CD4-positive, alpha-beta T cell treated with Interleukin-21 for 1 hour (primary cell): ENCODE measurements at regions not wholly inside any gene's neighbourhood (a gene's known extent, or its start where the extent isn't known, plus 50 kb on each side); places are given as distances from the start of the nearest gene placed in this dataset.
A peak's percentile ranks its signal among the peaks of the same experiment; 100 is the strongest.

Experiments used
- DNase-seq: peaks from one replicate; pipeline ENCODE4 v3.0.0-alpha.2; 2020

- DNase-seq = no peak
Observed at GRCh38 chr4:16365036-16365569, 138.8 kb upstream of the TAPT1 start.

- no peak for DNase-seq
Observed at GRCh38 chr4:16360694-16361262, 134.5 kb upstream of the TAPT1 start.

GRCh38 chr4:16353165-16353564 is 126.9 kb upstream of the TAPT1 start:
- DNase-seq = no peak

GRCh38 chr4:16351161-16351560 is 124.9 kb upstream of the TAPT1 start:
- DNase-seq = no peak

GRCh38 chr4:16344853-16345252 is 118.6 kb upstream of the TAPT1 start:
- DNase-seq = no peak

- no peak for DNase-seq
Observed at GRCh38 chr4:16337936-16338335, 111.7 kb upstream of the TAPT1 start.

GRCh38 chr4:16334601-16335000 is 108.3 kb upstream of the TAPT1 start:
- DNase-seq = no peak

GRCh38 chr4:16329797-16330134 is 103.5 kb upstream of the TAPT1 start:
- DNase-seq = no peak

- no peak for DNase-seq
Observed at GRCh38 chr4:16329125-16329796, 103.0 kb upstream of the TAPT1 start.

- DNase-seq = no peak
Observed at GRCh38 chr4:16322183-16322582, 95.9 kb upstream of the TAPT1 start.

GRCh38 chr4:16315456-16315855 is 89.2 kb upstream of the TAPT1 start:
- no peak for DNase-seq

GRCh38 chr4:16310606-16311005 is 84.3 kb upstream of the TAPT1 start:
- DNase-seq = no peak

- no peak for DNase-seq
Observed at GRCh38 chr4:16302648-16303047, 76.4 kb upstream of the TAPT1 start.

- no peak for DNase-seq
Observed at GRCh38 chr4:16297003-16297402, 70.7 kb upstream of the TAPT1 start.

GRCh38 chr4:16294455-16294854 is 68.2 kb upstream of the TAPT1 start:
- DNase-seq = no peak

- DNase-seq = no peak
Observed at GRCh38 chr4:16293210-16293838, 67.1 kb upstream of the TAPT1 start.

- no peak for DNase-seq
Observed at GRCh38 chr4:16292585-16292984, 66.3 kb upstream of the TAPT1 start.

GRCh38 chr4:16290681-16291420 is 64.6 kb upstream of the TAPT1 start:
- no peak for DNase-seq

GRCh38 chr4:16289897-16290554 is 63.8 kb upstream of the TAPT1 start:
- DNase-seq = peak; percentile 32

GRCh38 chr4:16284050-16284449 is 57.8 kb upstream of the TAPT1 start:
- DNase-seq = no peak

- DNase-seq = no peak
Observed at GRCh38 chr4:16278178-16278577, 51.9 kb upstream of the TAPT1 start.
